Adrenal gland (tissue), 5 donors: ENCODE measurements at regions not wholly inside any gene's neighbourhood (a gene's known extent, or its start where the extent isn't known, plus 50 kb on each side); places are given as distances from the start of the nearest gene placed in this dataset.

ENCODE experiments used
- POLR2A ChIP-seq, 2 donors: fragments of 450-650 bp; IDR thresholded peaks; one replicate each; pipeline ENCODE4 v1.6.1; 2017; ENCODE audit warnings: antibody characterized with exemption in 2 of 2, mild to moderate bottlenecking in 2 of 2, moderate library complexity in 1 of 2
- TF ChIP-seq, protein P1 (sequence below), 6 experiments: fragments of 450-650 bp in 4 of 6; fragments of 200-600 bp in 2 of 6; sonication (generic) in 1 of 6; IDR thresholded peaks; 1 replicate in 5 of 6; 2 replicates in 1 of 6; pipeline versions ENCODE4 v1.5.1 to v1.8.0; 2016 to 2021; ENCODE audit warnings: antibody characterized with exemption in 6 of 6, mild to moderate bottlenecking in 2 of 6, moderate library complexity in 1 of 6
- donor health status: DM: no; HTN: no; CAD: no.

DNA sequence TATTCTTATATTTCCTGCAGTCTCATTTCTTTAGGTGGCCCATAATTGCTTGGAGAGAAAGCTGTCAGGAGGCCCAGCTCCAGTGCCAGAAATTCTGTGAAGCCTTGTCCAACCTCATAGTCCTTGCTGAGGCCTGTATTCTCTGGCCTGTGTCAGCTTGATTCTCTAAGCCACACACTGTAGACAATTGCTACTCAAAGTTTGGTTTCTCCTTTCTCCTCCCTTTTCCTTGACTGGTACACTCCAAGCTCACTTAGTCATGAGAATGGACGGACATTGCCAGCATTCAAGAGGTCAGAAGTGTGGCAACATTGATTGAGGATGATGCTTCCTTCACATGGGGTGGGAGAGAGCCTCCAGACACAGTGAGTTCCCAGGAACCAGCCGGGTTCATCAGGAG lies 71.3 kb upstream of the CXCL14 start:
- TF ChIP-seq, protein P1, sequence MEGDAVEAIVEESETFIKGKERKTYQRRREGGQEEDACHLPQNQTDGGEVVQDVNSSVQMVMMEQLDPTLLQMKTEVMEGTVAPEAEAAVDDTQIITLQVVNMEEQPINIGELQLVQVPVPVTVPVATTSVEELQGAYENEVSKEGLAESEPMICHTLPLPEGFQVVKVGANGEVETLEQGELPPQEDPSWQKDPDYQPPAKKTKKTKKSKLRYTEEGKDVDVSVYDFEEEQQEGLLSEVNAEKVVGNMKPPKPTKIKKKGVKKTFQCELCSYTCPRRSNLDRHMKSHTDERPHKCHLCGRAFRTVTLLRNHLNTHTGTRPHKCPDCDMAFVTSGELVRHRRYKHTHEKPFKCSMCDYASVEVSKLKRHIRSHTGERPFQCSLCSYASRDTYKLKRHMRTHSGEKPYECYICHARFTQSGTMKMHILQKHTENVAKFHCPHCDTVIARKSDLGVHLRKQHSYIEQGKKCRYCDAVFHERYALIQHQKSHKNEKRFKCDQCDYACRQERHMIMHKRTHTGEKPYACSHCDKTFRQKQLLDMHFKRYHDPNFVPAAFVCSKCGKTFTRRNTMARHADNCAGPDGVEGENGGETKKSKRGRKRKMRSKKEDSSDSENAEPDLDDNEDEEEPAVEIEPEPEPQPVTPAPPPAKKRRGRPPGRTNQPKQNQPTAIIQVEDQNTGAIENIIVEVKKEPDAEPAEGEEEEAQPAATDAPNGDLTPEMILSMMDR (IDR thresholded peaks at IDR 0.05), result no peak
- TF ChIP-seq POLR2A (IDR thresholded peaks at IDR 0.05), result no peak
